GM11168 (cell line): ENCODE measurements at regions not wholly inside any gene's neighbourhood (a gene's known extent, or its start where the extent isn't known, plus 50 kb on each side); places are given as distances from the start of the nearest gene placed in this dataset.
"Not testable (repeated sequence)": the region's sequence is repeated elsewhere in the genome, so short reads cannot be mapped to it uniquely, and the experiment has no call there.

Experiments
- in situ Hi-C: fragments of 300-500 bp; cut with MboI; formaldehyde crosslinking; loops from one replicate; pipeline ENCODE4 v1.12.0; 2022; ENCODE audit warnings: low sequenced_read_pairs; ENCODE audit not compliant: unreplicated experiment

- in situ Hi-C loops = not testable (repeated sequence)
These were observed 51.3 kb downstream of the ASAH2 start for GRCh38 chr10:50200008-50200407.

GRCh38 chr10:50193090-50193489, 58.2 kb downstream of the ASAH2 start:
- in situ Hi-C loops = loop anchor here (10.0 kb wide), 1 partner anchor 552 kb away; no protein-coding TSS in a partner anchor
